Esophagus (tissue), 2 donors: ENCODE measurements at regions not wholly inside any gene's neighbourhood (a gene's known extent, or its start where the extent isn't known, plus 50 kb on each side); places are given as distances from the start of the nearest gene placed in this dataset.
"Not testable (repeated sequence)": the region's sequence is repeated elsewhere in the genome, so short reads cannot be mapped to it uniquely, and the experiment has no call there.

Source experiments
- H3K27ac ChIP-seq, 2 donors: one replicate each; pipeline ENCODE4 v1.5.1; 2013; ENCODE audit warnings: low read depth in 2 of 2, mild to moderate bottlenecking in 2 of 2, inconsistent platforms in 1 of 2, low read length in 1 of 2, moderate library complexity in 1 of 2
- H3K27me3 ChIP-seq, 2 donors: one replicate each; pipeline ENCODE4 v1.6.1; 2013; ENCODE audit warnings: low read length in 2 of 2, control low read depth in 1 of 2, mild to moderate bottlenecking in 1 of 2; ENCODE audit not compliant: insufficient read depth in 2 of 2, control insufficient read depth in 1 of 2
- H3K36me3 ChIP-seq, 2 donors: one replicate each; pipeline ENCODE4 v1.6.1; 2013; ENCODE audit warnings: low read length in 1 of 2; ENCODE audit not compliant: control insufficient read depth in 2 of 2, insufficient read depth in 2 of 2
- H3K4me1 ChIP-seq, 2 donors: one replicate each; pipeline ENCODE4 v1.6.1; 2013; ENCODE audit warnings: low read length in 1 of 2; ENCODE audit not compliant: control insufficient read depth in 2 of 2, insufficient read depth in 2 of 2
- H3K4me3 ChIP-seq, 2 donors: one replicate each; pipeline ENCODE4 v1.5.1; 2013; ENCODE audit warnings: low read length in 2 of 2, mild to moderate bottlenecking in 2 of 2, low read depth in 1 of 2, moderate library complexity in 1 of 2
- H3K9me3 ChIP-seq, 2 donors: one replicate each; pipeline ENCODE4 v1.6.1; 2013; ENCODE audit warnings: mild to moderate bottlenecking in 2 of 2, low read depth in 1 of 2, low read length in 1 of 2, moderate library complexity in 1 of 2; ENCODE audit not compliant: control insufficient read depth in 2 of 2, insufficient read depth in 1 of 2
- WGBS, 2 donors: extraction: QIAGEN DNeasy Blood & Tissue Kit; methylation state at CpG; one replicate each; pipeline ENCODE4 v1.1.7; 2013; 5-methylcytosine and 5-hydroxymethylcytosine counted together
- donor health status: healthy with polysubstance abuse.
- donor health status: Bipolar disorder and iron deficiency.

GRCh38 chr2:238520359-238520886 is 93.7 kb downstream of the ASB1 start:
- peaks cover 0 to 4% of the 10 kb centered on the region in 2 donors for H3K4me1 ChIP-seq
- 98 to 100% methylated on average over 1 of the region's 1 CpG for WGBS, 2 donors
- no peaks in the 10 kb centered on the region for H3K27me3 ChIP-seq
- no peak overlapping the region for H3K27ac ChIP-seq
- no peak overlapping the region for H3K4me3 ChIP-seq
- H3K36me3 ChIP-seq: no peaks in the 10 kb centered on the region
- peaks cover 4 to 10% of the 10 kb centered on the region in 2 donors for H3K9me3 ChIP-seq

DNA sequence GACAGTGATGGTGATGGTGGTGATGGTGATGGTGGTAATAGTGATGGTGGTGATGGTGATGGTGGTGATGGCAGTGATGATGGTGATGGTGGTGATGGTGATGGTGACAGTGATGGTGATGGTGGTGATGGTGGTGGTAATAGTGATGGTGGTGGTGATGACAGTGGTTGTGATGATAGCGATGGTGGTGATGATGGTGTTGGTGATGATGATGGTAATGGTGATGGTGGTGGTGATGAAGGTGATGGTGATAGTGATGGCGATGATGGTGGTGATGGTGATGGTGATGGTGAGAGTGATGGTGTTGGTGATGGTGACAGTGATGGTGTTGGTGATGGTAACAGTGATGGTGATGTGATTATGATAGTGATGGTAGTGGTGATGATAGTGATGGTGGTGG is 94.3 kb downstream of the ASB1 start:
- Histone ChIP-seq H3K4me1 (peaks cover 0 to 4% of the 10 kb centered on the region in 2 donors), H3K36me3 (no peaks in the 10 kb centered on the region), H3K27me3 (no peaks in the 10 kb centered on the region), H3K4me3 (no peak overlapping the region), H3K27ac (no peak overlapping the region), H3K9me3 (peaks cover 4 to 10% of the 10 kb centered on the region in 2 donors)
- WGBS, 2 donors: 97 to 99% methylated on average over 2 of the region's 2 CpGs

GRCh38 chr2:238521870-238522269 is 95.1 kb downstream of the ASB1 start:
- Histone ChIP-seq H3K4me1 (peaks cover 0 to 4% of the 10 kb centered on the region in 2 donors), H3K4me3 (no peak overlapping the region), H3K27ac (no peak overlapping the region), H3K27me3 (no peaks in the 10 kb centered on the region), H3K36me3 (no peaks in the 10 kb centered on the region), H3K9me3 (peaks cover 4 to 10% of the 10 kb centered on the region in 2 donors)
- WGBS, 2 donors: 93 to 94% methylated on average over 8 of the region's 8 CpGs

DNA sequence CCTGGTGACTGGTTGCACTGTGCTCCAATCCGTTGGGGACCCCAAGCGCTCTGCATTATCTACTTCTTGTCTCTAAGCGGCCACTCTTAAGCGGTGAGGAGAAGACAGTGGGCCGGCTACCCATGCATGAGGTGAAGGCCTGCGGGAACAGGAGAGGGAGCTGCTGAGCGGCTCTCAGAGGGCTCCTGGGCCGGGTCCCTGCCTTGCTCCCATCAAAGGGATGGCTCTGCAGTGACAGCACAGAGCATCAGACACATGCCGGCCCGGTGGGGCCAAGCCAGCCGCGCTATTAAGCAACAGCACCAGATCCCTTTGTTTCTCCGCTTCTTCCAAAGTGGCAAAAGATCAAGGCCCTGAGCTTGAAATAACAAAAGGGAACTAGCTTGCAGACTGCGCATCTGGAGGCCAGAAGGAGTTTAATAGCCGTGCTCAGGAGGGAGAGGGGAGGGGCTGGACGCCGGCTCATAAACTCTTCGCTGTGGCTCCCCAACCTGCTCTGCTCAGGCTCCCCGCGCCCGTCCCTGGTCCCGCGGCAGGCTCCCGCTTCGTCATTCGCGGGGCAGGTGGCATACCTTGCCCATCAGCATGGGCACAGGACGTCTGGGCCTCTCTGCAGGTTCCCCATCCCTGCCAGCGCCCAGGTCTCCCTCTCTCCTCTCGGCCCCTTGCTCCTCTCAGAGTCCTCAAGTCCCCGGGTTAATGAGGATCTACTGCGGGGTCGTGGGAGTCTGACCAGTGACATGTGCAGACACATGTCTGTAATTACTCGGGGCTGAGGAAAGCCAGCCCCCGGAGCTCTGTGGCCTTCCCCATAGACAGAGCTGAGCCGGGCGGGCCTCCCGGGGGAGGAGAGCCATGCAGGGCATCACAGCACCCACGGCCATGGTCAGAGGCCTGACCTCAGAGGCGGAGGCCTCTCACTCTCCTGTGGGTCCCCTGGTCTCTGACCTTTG is 96.7 kb downstream of the ASB1 start:
- H3K27me3 ChIP-seq: no peaks in the 10 kb centered on the region
- no peak overlapping the region for H3K4me3 ChIP-seq
- H3K9me3 ChIP-seq: peaks cover 4% of the 10 kb centered on the region in 2 donors
- 62 to 69% methylated on average over 39 to 40 of the region's 40 CpGs for WGBS, 2 donors
- peak overlapping the region in 1 of 2 donors; percentile 11 for H3K27ac ChIP-seq
- H3K36me3 ChIP-seq: no peaks in the 10 kb centered on the region
- H3K4me1 ChIP-seq: peaks cover 0 to 4% of the 10 kb centered on the region in 2 donors

GRCh38 chr2:238524426-238524983 is 97.8 kb downstream of the ASB1 start:
- Histone ChIP-seq H3K36me3 (no peaks in the 10 kb centered on the region), H3K4me3 (no peak overlapping the region), H3K27me3 (no peaks in the 10 kb centered on the region), H3K4me1 (peaks cover 0 to 4% of the 10 kb centered on the region in 2 donors), H3K9me3 (peaks cover 0 to 4% of the 10 kb centered on the region in 2 donors), H3K27ac (no peak overlapping the region)
- 89 to 91% methylated on average over 15 of the region's 15 CpGs for WGBS, 2 donors

- no peaks in the 10 kb centered on the region for H3K36me3 ChIP-seq
- peaks cover 0 to 4% of the 10 kb centered on the region in 2 donors for H3K4me1 ChIP-seq
- H3K4me3 ChIP-seq: no peak overlapping the region
- H3K9me3 ChIP-seq: peaks cover 0 to 2% of the 10 kb centered on the region in 2 donors
- H3K27me3 ChIP-seq: no peaks in the 10 kb centered on the region
- 57 to 64% methylated on average over 7 of the region's 7 CpGs for WGBS, 2 donors
- no peak overlapping the region for H3K27ac ChIP-seq
Observed at GRCh38 chr2:238525990-238526389, 99.3 kb downstream of the ASB1 start.

DNA sequence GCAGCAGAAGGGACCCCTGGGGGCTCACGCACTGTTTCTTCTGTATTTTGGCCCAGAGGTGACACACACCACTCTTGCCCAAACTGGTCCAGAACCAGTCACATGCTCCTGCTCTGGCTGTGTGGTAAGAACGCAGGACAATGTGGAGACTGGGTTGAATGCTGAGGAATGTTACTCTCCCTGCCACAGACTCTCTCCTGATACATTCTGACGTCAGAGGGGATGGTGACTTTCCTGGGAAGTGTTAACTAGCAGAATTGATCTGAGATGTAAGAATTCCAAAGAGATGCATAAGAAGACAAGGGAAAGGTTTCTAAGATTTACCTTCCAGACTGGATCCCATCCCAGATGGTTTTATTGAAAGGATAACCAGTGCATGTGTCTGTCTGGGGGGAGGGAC is 100.8 kb downstream of the ASB1 start:
- H3K9me3 ChIP-seq: peaks cover 0 to 5% of the 10 kb centered on the region in 2 donors
- no peak overlapping the region for H3K4me3 ChIP-seq
- no peak overlapping the region for H3K27ac ChIP-seq
- peaks cover 0 to 4% of the 10 kb centered on the region in 2 donors for H3K4me1 ChIP-seq
- no peaks in the 10 kb centered on the region for H3K36me3 ChIP-seq
- H3K27me3 ChIP-seq: no peaks in the 10 kb centered on the region
- WGBS, 2 donors: 40 to 62% methylated on average over 3 of the region's 3 CpGs

DNA sequence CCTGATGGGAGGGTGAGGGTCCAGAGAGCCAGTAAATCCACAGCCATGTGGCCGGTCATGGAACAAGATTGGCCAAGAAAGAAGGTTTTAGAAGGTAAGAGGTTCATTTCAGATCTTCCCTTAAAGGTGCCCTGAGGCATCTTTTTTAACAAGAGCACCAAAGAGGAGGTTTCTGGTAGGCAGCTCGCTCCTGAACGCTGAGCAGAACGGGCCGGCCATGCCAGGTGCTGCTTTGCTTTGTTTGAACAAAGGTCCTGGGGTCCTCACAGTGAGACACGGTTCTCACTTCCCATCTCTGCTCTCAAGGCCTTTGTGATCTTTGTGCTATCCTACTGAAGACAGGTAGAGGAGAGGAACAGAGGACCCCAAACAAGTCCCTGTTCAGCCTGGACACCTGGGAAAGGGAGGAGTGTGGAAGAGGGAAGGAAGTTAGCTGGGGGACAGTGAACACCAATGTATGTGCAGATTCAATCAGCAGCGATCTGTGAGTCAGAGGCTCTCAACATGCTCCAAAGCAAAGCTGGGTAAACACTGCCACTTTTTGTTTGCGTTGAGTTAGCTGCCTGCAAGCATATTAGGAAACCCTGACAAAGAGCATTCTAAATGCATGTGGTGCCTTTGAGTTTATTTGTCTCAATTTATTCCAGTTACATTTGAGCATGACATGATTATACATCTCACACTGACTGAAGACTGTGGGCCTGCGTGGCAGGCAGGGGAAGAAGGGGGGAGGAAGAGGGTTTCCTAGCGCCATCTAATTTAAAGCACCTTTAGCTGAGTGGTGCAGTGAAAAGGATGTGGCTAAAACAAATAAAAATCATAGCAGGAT is 102.4 kb downstream of the ASB1 start:
- H3K4me3 ChIP-seq: no peak overlapping the region
- no peaks in the 10 kb centered on the region for H3K36me3 ChIP-seq
- WGBS, 2 donors: 62 to 63% methylated on average over 10 of the region's 10 CpGs
- H3K27ac ChIP-seq: no peak overlapping the region
- peaks cover 0 to 10% of the 10 kb centered on the region in 2 donors for H3K9me3 ChIP-seq
- peaks cover 0 to under 1% of the 10 kb centered on the region in 2 donors for H3K4me1 ChIP-seq
- H3K27me3 ChIP-seq: no peaks in the 10 kb centered on the region

DNA sequence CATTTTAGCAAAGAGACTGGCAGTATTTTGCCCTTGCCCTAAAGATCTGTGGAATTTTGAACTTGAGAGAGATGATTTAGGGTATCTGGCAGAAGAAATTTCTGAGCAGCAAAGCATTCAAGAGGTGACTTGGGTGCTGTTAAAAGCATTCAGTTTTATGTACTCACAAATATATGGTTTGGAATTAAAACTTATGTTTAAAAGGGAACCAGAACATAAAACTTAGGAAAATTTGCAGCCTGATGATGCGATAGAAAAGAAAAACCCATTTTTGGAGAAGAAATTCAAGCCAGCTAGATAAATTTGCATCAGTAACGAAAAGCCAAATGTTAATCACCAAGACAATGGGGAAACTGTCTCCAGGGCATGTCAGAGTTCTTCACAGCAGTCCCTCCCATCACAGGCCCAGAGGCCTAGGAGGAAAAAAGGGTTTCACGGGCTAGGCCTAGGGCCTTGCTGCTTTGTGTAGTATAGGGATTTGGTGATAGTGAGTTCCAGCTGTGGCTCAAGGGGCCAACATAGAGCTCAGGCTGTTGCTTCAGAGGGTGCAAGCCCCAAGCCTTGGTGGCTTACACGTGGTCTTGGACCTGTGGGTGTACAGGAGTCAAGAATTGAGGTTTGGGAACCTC is 104.4 kb downstream of the ASB1 start:
- not testable (repeated sequence) for H3K4me1 ChIP-seq, H3K27me3 ChIP-seq, H3K9me3 ChIP-seq, H3K4me3 ChIP-seq, H3K36me3 ChIP-seq, H3K27ac ChIP-seq
- WGBS, 2 donors: 76% methylated on average over 4 of the region's 4 CpGs
